DOHH2 (cell line): ENCODE measurements at regions not wholly inside any gene's neighbourhood (a gene's known extent, or its start where the extent isn't known, plus 50 kb on each side); places are given as distances from the start of the nearest gene placed in this dataset.

Experiments used
- CTCF ChIP-seq: fragments of 200-600 bp; sonication (generic); IDR thresholded peaks from one replicate; pipeline ENCODE4 v1.5.1; 2014; ENCODE audit warnings: antibody characterized with exemption, mild to moderate bottlenecking, low read depth, low read length; ENCODE audit not compliant: poor library complexity, severe bottlenecking
- EZH2phosphoT487 ChIP-seq: fragments of 200-600 bp; sonication (generic); IDR thresholded peaks from 2 replicates; pipeline ENCODE4 v1.6.1; 2017; ENCODE audit warnings: borderline replicate concordance, mild to moderate bottlenecking, antibody characterized with exemption, low read length, moderate library complexity, mixed read lengths

DNA sequence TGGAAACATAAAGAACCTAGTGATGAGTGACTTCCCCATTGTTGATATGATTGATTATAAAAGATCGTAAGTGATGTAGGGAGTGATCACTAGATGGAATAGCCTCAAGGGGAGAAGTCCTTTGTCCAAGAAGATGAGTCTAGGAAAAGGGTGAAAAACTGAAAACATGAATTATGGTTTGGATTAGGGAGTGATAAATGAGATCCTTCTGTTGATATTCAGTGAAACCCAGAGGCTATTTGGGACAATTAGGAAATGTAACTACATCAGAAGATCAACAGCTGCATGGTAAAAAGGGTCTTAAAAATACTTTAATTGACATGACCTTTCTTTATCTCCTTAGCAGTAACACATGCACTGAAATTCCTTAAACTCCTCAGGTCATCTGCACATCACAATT is 124.0 kb upstream of the UNC5C start:
- TF ChIP-seq CTCF (no peak), EZH2phosphoT487 (no peak)
